B cell (primary cell): ENCODE measurements at regions not wholly inside any gene's neighbourhood (a gene's known extent, or its start where the extent isn't known, plus 50 kb on each side); places are given as distances from the start of the nearest gene placed in this dataset.
"Not testable (repeated sequence)": the region's sequence is repeated elsewhere in the genome, so short reads cannot be mapped to it uniquely, and the experiment has no call there.

Experiments
- ATAC-seq: fragments of 200-7000 bp; cut with Tn5 transposase; one replicate; pipeline ENCODE4 v1.10.0; 2021; ENCODE audit warnings: low read depth, mild to moderate bottlenecking, moderate number of reproducible peaks, moderate library complexity
- CTCF ChIA-PET: fragments of 350-600 bp; sonication (Branson Sonifier 250); formaldehyde crosslinking; loops from one replicate; lab custom pipeline; 2021; ENCODE audit warnings: antibody characterized with exemption, inconsistent platforms; lab: Charles Lee
- POLR2A ChIA-PET: fragments of 350-600 bp; sonication (Branson Sonifier 250); formaldehyde crosslinking; loops from one replicate; lab custom pipeline; 2021; ENCODE audit warnings: antibody characterized with exemption; lab: Charles Lee
- DNase-seq: peaks from one replicate; pipeline ENCODE4 v3.0.0; 2013
- H2AFZ ChIP-seq: 2 replicates; pipeline ENCODE4 v1.6.1; 2012; ENCODE audit warnings: mild to moderate bottlenecking, low read depth, low read length; ENCODE audit not compliant: insufficient read depth, poor library complexity, severe bottlenecking
- H3K27ac ChIP-seq, 2 donors: 1 replicate in 1 of 2; 2 replicates in 1 of 2; pipeline ENCODE4 v1.5.1; 2012 to 2013; ENCODE audit warnings: low read length in 2 of 2, mild to moderate bottlenecking in 2 of 2, moderate library complexity in 1 of 2
- H3K27me3 ChIP-seq, 4 experiments: fragments of 200-600 bp in 1 of 4; sonication (generic) in 1 of 4; replicated peaks in 1 of 4; 1 replicate in 2 of 4; 2 replicates in 2 of 4; pipeline versions ENCODE4 v1.6.1 to v1.7.0; 2013 to 2016; ENCODE audit warnings: low read length in 3 of 4, mild to moderate bottlenecking in 2 of 4, mixed read lengths in 1 of 4, moderate library complexity in 1 of 4; ENCODE audit not compliant: insufficient read depth in 4 of 4, control insufficient read depth in 3 of 4; ENCODE audit errors: control extremely low read depth in 1 of 4
- H3K36me3 ChIP-seq, 2 experiments: replicated peaks in 1 of 2; 1 replicate in 1 of 2; 2 replicates in 1 of 2; pipeline versions ENCODE4 v1.6.1 to v1.7.1; 2013; ENCODE audit warnings: low read length in 1 of 2; ENCODE audit not compliant: insufficient read depth in 2 of 2, control insufficient read depth in 1 of 2; ENCODE audit errors: control extremely low read depth in 1 of 2, extremely low read depth in 1 of 2
- H3K4me1 ChIP-seq, 2 donors: fragments of 200-600 bp in 1 of 2; sonication (generic) in 1 of 2; 1 replicate in 1 of 2; 2 replicates in 1 of 2; pipeline versions ENCODE4 v1.5.1 to v1.6.1; 2013 to 2017; ENCODE audit warnings: low read length in 2 of 2; ENCODE audit not compliant: control insufficient read depth in 2 of 2, insufficient read depth in 2 of 2
- H3K4me2 ChIP-seq: replicated peaks from 2 replicates; pipeline ENCODE3; 2012; ENCODE audit warnings: mild to moderate bottlenecking, low read depth, low read length; ENCODE audit not compliant: poor library complexity, severe bottlenecking
- H3K4me3 ChIP-seq, 5 experiments: fragments of 200-600 bp in 1 of 5; sonication (generic) in 1 of 5; 1 replicate in 3 of 5; 2 replicates in 2 of 5; pipeline versions ENCODE4 v1.5.1 to v1.7.0; 2011 to 2016; ENCODE audit warnings: low read length in 4 of 5, mild to moderate bottlenecking in 4 of 5, low read depth in 2 of 5, control low read depth in 1 of 5, moderate library complexity in 1 of 5; ENCODE audit not compliant: insufficient read depth in 1 of 5; ENCODE audit errors: control extremely low read depth in 1 of 5, extremely low read depth in 1 of 5
- H3K79me2 ChIP-seq: fragments of 200-600 bp; sonication (generic); one replicate; pipeline ENCODE4 v1.6.0; 2016; ENCODE audit warnings: low read length; ENCODE audit not compliant: control insufficient read depth, insufficient read depth
- H3K9ac ChIP-seq: fragments of 200-600 bp; sonication (generic); 2 replicates; pipeline ENCODE4 v1.6.1; 2017; ENCODE audit warnings: mild to moderate bottlenecking, low read length, moderate library complexity
- H3K9me3 ChIP-seq, 3 donors: one replicate each; pipeline versions ENCODE4 v1.6.1 to v1.7.1; 2013; ENCODE audit warnings: low read length in 2 of 3; ENCODE audit not compliant: control insufficient read depth in 2 of 3, insufficient read depth in 1 of 3; ENCODE audit errors: control extremely low read depth in 1 of 3
- H4K20me1 ChIP-seq: 2 replicates; pipeline ENCODE4 v1.6.0; 2012; ENCODE audit warnings: mild to moderate bottlenecking, low read length; ENCODE audit not compliant: insufficient read depth, control insufficient read depth, poor library complexity, severe bottlenecking
- H3K27ac Mint-ChIP-seq: one replicate; pipeline ENCODE4 v1.8.0; 2021; ENCODE audit warnings: mixed read lengths
- H3K27me3 Mint-ChIP-seq: one replicate; pipeline ENCODE4 v1.8.0; 2021; ENCODE audit warnings: mixed read lengths
- H3K4me1 Mint-ChIP-seq: one replicate; pipeline ENCODE4 v1.8.0; 2021; ENCODE audit warnings: mixed read lengths
- H3K4me3 Mint-ChIP-seq: one replicate; pipeline ENCODE4 v1.8.0; 2021; ENCODE audit warnings: mixed read lengths
- H3K9me3 Mint-ChIP-seq: one replicate; pipeline ENCODE4 v1.8.0; 2022; ENCODE audit warnings: mixed read lengths; ENCODE audit not compliant: insufficient read depth
- CTCF ChIP-seq: fragments of 200-600 bp; IDR thresholded peaks from one replicate; pipeline ENCODE4 v1.8.0; 2022; ENCODE audit warnings: antibody characterized with exemption, mild to moderate bottlenecking
- EZH2 ChIP-seq: IDR thresholded peaks from 2 replicates; pipeline ENCODE4 v1.6.1; 2012; ENCODE audit warnings: borderline replicate concordance, low read depth, mild to moderate bottlenecking, moderate library complexity, low read length; ENCODE audit not compliant: insufficient read depth, poor library complexity, severe bottlenecking
- WGBS: methylation state at CpG from one replicate; pipeline ENCODE4 v1.1.5; 2013; ENCODE audit warnings: missing lambda C conversion rate; ENCODE audit not compliant: insufficient coverage; 5-methylcytosine and 5-hydroxymethylcytosine counted together
- intact Hi-C: fragments of 100-400 bp; cut with micrococcal nuclease; formaldehyde crosslinking; loops from one replicate; pipeline ENCODE4 v1.10.0; 2022

- Mint-ChIP-seq H3K4me3 (no peak overlapping the region), H3K27ac (no peak overlapping the region), H3K27me3 (no peaks in the 10 kb centered on the region), H3K9me3 (peaks cover 18% of the 10 kb centered on the region), H3K4me1 (no peaks in the 10 kb centered on the region)
- Histone ChIP-seq H3K9ac (no peak overlapping the region), H3K4me2 (no peak overlapping the region), H3K9me3 (peaks cover 2 to 18% (median 13%) of the 10 kb centered on the region in 3 donors), H3K36me3 (no peaks in the 10 kb centered on the region), H3K27me3 (no peaks in the 10 kb centered on the region), H2AFZ (no peak overlapping the region), H3K27ac (no peak overlapping the region), H3K4me1 (no peaks in the 10 kb centered on the region), H4K20me1 (no peaks in the 10 kb centered on the region), H3K79me2 (no peaks in the 10 kb centered on the region), H3K4me3 (no peak overlapping the region)
- intact Hi-C loops, result no loop called here
- no peak for TF ChIP-seq EZH2
- TF ChIP-seq CTCF, result no peak
- DNase-seq, result no peak
- 100% methylated on average over 1 of the region's 2 CpGs for WGBS
- CTCF ChIA-PET, result interaction anchor here (1.0 kb wide), 1 partner anchor 11 kb away, joined by 3 read pairs; no protein-coding TSS in a partner anchor
- POLR2A ChIA-PET, result no interaction called here
- ATAC-seq, result no peak
Measured at GRCh38 chr16:72455743-72456659, 284.0 kb upstream of the PMFBP1 start.

- peaks cover 20% of the 10 kb centered on the region for H3K9me3 Mint-ChIP-seq
- H3K4me2 ChIP-seq, H4K20me1 ChIP-seq, CTCF ChIA-PET, intact Hi-C loops, H3K4me3 Mint-ChIP-seq, H3K4me1 ChIP-seq, H3K4me3 ChIP-seq, H2AFZ ChIP-seq, H3K9ac ChIP-seq, ATAC-seq, H3K4me1 Mint-ChIP-seq, POLR2A ChIA-PET, DNase-seq, H3K27ac ChIP-seq, H3K27me3 ChIP-seq, H3K79me2 ChIP-seq, H3K27ac Mint-ChIP-seq, H3K36me3 ChIP-seq, H3K27me3 Mint-ChIP-seq: not testable (repeated sequence)
- WGBS, result 98% methylated on average over 6 of the region's 9 CpGs
- H3K9me3 ChIP-seq, result peaks cover 2 to 18% (median 13%) of the 10 kb centered on the region in 3 donors
Measured at GRCh38 chr16:72453856-72454255, 281.9 kb upstream of the PMFBP1 start.
